NCI-H69 (cell line): ENCODE measurements at regions not wholly inside any gene's neighbourhood (a gene's known extent, or its start where the extent isn't known, plus 50 kb on each side); places are given as distances from the start of the nearest gene placed in this dataset.
A peak's percentile ranks its signal among the peaks of the same experiment; 100 is the strongest.

Experiments used
- DNase-seq: peaks from one replicate; lab custom pipeline; 2025; lab: John Stamatoyannopoulos, UW

DNA sequence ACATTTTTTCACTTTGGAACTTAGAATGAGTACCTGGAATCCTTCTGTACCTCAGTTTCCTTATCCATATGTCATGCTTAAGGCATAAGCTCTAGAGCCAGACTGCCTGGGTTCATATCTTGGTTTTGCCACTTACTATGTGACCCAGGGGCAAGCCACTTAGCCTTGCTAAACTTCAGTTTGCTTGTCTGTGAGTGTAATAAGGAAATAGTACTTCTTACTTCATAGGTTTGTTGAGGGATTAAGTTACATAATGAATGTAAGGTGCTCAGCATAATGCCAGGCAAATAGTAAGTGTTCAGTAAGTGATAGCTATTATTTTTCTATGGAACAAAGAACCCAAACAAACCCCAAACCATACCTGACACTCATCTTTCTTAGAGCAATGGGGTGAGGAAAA is 225.1 kb downstream of the BCAT1 start:
- peak; percentile 39 for DNase-seq

- DNase-seq = no peak
Measured at GRCh38 chr12:24721191-24721590, 227.7 kb downstream of the BCAT1 start.

DNA sequence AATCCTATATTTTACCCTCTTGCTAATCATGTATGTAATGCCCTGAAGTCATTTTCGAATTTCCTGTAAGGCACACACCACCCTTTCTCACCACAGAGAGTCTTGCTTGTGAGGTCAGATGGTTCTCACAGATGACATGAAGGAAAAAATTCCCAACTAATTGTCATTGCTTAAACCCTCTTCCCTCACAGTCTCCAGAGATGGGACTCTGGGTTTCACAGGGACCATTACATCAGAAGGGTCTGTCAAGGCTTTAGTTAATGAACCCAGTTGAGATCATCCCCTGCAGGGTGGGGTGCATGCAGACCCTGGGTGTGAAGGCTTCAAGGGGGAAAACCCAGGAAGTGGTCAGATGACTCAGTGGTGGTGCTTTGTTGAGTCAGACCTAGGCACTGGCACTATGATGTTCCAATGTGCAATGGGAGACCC is 229.6 kb downstream of the BCAT1 start:
- DNase-seq = no peak

GRCh38 chr12:24718617-24719016 is 230.3 kb downstream of the BCAT1 start:
- DNase-seq = no peak

DNA sequence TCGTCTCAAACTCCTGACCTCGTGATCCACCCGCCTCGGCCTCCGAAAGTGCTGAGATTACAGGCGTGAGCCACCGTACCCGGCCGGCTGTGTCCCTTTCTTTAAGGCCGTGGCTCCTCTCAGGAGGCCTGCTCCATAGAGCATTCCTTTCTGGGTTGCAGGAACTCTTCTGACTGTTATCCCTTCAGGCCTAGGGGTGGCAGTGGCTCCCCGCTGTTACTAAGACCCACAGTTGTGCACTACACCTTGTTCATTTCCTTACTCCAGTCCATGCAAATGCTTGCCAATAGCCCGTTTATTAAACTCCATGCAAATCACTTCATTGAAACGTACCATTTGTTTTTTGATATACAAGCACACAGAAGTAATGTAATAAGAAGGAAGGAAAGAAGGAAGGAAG is 234.7 kb downstream of the BCAT1 start:
- no peak for DNase-seq

- no peak for DNase-seq
Measured at GRCh38 chr12:24711056-24712008, 237.6 kb downstream of the BCAT1 start.

DNA sequence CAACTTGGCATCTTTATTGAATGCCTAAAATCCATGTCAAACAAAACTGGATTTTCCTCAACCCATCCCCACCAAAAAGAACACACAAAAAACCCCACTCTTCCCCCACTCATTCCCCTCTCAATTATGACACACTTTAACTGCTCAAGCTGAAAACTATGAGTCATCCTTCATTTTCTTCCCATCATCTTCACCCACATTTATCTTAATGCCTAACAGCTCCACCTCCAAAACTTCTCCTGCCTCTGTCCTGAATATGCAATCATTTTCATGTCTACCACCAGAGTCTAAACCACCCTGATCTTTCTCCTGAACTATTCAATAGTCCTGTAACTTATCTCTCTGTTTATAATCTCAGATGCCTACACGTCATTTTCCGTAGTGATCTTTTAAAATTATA is 239.7 kb downstream of the BCAT1 start:
- DNase-seq = no peak

DNA sequence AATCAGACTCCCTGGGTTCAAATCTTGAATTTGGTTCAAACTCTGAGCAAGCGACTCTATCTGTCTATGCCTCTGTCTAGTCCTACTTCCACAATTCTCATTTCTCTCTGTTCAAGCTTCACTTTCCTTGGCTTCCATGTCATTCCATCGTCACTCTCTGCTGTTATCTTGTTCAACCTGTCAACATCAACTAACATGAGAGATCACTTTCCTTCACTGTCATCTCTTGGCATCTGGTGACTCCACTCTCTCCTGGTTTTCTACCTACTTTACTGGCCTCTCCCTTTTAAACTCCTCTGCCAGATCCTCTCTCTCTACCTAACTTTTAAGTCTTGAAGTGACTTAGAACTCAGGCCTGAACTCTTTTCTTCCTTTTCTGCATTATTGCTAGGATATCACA is 240.2 kb downstream of the BCAT1 start:
- no peak for DNase-seq

DNA sequence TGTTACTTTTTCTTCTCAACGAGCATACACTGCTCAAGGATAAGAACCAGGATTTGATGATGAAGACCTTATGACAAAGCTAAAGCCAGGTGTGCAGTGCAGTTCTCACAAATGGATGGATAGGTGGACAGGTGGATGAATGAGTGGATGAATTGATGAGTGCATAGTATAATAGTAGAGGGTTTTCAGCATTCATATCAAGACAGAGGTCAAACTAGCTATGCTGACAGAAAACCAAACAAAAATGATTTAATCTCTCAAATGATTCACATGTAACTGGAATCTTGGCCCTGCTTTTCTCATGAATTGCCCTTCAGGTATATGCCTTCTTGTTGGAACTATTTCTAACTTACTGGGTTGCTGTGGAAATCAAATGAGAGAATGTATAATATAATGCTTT is 240.9 kb downstream of the BCAT1 start:
- DNase-seq = no peak

DNA sequence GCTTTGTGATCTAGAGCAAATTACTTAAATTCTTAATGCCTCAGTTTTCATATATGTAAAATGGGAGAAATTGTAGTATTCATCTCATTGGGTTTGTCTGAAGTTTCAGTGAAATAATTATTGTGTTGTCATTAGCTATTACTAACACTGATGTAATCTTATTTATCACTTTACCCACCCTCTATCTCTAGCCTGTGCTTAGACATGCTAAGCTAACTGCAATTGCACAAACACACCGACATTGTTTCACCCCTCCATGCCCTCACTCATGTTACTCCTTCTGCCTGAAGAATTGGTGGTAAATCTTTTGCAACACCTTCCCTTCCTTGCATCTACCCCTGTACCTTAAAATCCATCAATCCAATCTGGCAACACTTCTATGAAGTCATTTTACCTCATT is 241.6 kb downstream of the BCAT1 start:
- DNase-seq = no peak

- no peak for DNase-seq
Measured at GRCh38 chr12:24705741-24706358, 243.1 kb downstream of the BCAT1 start.

DNA sequence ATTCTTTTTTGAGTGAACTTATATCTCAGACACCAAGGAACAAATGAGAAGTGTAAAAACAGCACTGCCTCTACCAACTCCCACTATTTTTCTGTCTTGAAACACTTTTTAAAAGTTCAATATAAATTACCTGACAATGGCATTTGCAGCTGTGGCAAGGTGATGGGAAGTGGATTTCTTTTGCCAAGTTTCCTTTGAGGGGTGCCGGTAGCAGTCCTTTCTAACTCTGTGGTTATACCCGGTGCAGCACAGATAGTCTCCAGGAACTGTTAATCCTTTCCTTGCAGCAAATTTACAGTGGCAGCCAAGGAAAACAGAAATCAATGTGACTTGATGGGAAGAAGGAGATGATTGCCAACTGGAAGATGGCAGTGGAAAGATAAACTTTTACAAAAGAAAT is 243.7 kb downstream of the BCAT1 start:
- no peak for DNase-seq

DNA sequence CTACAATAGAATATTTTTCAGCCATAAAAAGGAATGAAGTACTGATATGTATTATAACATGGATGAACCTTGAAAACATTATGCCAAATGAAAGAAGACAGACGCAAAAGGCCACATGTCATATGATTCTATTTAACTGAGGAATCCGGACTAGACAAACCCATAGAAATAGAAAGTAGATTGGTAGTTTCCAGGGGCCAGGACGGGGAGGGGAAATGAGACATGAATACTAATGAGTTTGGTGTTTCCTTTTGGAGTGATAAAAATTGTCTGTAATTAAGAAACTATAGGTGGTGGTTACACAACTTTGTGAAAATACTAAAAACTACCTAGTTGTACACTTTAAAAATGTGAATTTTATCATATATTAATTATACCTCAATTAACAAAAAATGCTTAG is 247.6 kb downstream of the BCAT1 start:
- no peak for DNase-seq

- no peak for DNase-seq
Measured at GRCh38 chr12:24698972-24699371, 249.9 kb downstream of the BCAT1 start.

DNA sequence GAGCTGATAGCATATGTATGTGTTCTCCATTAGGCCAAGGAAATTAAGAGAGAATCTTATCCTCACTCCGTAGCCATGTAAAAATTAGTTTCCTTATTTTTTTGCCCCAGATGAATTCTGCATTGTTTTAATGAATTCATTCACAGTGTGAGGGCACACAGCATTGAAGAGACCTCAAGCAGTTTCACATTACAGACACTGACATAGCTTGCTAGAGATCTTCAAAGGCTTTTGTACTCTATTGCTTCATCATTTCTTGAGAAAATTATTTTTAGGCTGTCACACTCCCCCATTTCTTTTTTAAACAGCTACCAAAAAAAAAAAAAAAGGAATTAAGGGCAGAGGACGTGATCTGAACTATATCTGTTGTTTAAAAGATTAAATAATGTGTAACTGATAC is 251.1 kb downstream of the BCAT1 start:
- DNase-seq = no peak

- DNase-seq = no peak
Measured at GRCh38 chr12:24697295-24697694, 251.6 kb downstream of the BCAT1 start.

- DNase-seq = no peak
Measured at GRCh38 chr12:24696800-24697199, 252.1 kb downstream of the BCAT1 start.

GRCh38 chr12:24695657-24696329 is 253.1 kb downstream of the BCAT1 start:
- no peak for DNase-seq

- DNase-seq = no peak
Measured at GRCh38 chr12:24695103-24695502, 253.8 kb downstream of the BCAT1 start.

GRCh38 chr12:24688601-24689000 is 260.3 kb downstream of the BCAT1 start:
- DNase-seq = peak; percentile 21

- peak; percentile 4 for DNase-seq
Measured at GRCh38 chr12:24681570-24681969, 267.3 kb downstream of the BCAT1 start.

- no peak for DNase-seq
Measured at GRCh38 chr12:24679126-24679525, 269.8 kb downstream of the BCAT1 start.

DNA sequence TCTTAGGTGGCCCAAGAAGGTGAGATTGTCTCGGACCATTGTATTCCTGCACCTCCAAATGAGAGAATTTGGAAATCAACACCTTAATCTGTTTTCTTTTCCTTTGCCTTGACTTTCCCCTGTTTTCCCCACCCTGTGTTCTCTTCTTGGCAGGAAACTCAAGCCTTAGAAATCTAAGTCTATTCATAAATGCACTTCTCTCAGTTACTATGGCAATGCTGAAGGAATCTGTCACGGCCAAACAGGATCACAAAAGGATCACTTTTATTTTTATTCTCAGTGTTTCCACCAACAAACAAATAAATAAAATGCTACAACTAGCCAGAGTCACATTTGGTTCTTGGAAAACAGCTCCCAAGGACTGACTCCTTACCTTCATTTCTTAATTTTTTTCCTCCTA is 270.5 kb downstream of the BCAT1 start:
- DNase-seq = no peak
